ENCODE measurements at regions not wholly inside any gene's neighbourhood (a gene's known extent, or its start where the extent isn't known, plus 50 kb on each side); places are given as distances from the start of the nearest gene placed in this dataset.

DNA sequence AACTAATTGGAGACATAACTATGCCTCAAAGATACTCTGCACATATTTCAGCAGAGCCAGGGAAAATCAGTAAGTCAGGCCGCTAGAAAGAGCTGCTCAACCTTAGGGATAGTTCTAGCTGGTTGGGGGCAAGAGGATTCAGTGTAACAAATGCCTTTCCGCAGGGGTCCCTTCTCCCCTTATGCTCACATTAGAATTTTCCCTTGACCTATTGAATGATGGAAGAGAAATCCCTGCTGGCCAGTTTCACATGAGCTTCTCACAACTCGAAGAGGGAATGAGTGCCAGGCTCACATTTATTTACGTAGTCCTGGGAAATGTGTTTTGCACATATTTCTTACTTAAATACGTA is 66.2 kb upstream of the USP9X start:
- TF ChIP-seq FOXP4 (CRISPR knock-in tag; IDR thresholded peaks at IDR 0.05) (no peak), CTCF (IDR thresholded peaks at IDR 0.05) (no peak), SP1 (CRISPR knock-in tag; conservative IDR thresholded peaks at IDR 0.05) (no peak), ZNF138 (CRISPR knock-in tag; conservative IDR thresholded peaks at IDR 0.05) (no peak)
- TF ChIP-seq, protein P1, sequence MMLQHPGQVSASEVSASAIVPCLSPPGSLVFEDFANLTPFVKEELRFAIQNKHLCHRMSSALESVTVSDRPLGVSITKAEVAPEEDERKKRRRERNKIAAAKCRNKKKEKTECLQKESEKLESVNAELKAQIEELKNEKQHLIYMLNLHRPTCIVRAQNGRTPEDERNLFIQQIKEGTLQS (CRISPR knock-in tag; conservative IDR thresholded peaks at IDR 0.05) = no peak
